ENCODE measurements at regions not wholly inside any gene's neighbourhood (a gene's known extent, or its start where the extent isn't known, plus 50 kb on each side); places are given as distances from the start of the nearest gene placed in this dataset.

- TF ChIP-seq, protein P1, sequence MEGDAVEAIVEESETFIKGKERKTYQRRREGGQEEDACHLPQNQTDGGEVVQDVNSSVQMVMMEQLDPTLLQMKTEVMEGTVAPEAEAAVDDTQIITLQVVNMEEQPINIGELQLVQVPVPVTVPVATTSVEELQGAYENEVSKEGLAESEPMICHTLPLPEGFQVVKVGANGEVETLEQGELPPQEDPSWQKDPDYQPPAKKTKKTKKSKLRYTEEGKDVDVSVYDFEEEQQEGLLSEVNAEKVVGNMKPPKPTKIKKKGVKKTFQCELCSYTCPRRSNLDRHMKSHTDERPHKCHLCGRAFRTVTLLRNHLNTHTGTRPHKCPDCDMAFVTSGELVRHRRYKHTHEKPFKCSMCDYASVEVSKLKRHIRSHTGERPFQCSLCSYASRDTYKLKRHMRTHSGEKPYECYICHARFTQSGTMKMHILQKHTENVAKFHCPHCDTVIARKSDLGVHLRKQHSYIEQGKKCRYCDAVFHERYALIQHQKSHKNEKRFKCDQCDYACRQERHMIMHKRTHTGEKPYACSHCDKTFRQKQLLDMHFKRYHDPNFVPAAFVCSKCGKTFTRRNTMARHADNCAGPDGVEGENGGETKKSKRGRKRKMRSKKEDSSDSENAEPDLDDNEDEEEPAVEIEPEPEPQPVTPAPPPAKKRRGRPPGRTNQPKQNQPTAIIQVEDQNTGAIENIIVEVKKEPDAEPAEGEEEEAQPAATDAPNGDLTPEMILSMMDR (IDR thresholded peaks at IDR 0.05): no peak
- TF ChIP-seq POLR2A (IDR thresholded peaks at IDR 0.05): no peak
Measured at GRCh38 chr12:125610971-125611370, 545.7 kb downstream of the AACS start.
